ENCODE measurements at regions not wholly inside any gene's neighbourhood (a gene's known extent, or its start where the extent isn't known, plus 50 kb on each side); places are given as distances from the start of the nearest gene placed in this dataset.
"Not testable (repeated sequence)": the region's sequence is repeated elsewhere in the genome, so short reads cannot be mapped to it uniquely, and the experiment has no call there.

GRCh38 chr13:71360041-71360440 lies 507.0 kb downstream of the DACH1 start:
- DNase-seq: no peak
- no peak overlapping the region for H3K4me3 ChIP-seq
- intact Hi-C loops (cut with micrococcal nuclease): no loop called here

GRCh38 chr13:71359641-71360040 lies 507.4 kb downstream of the DACH1 start:
- intact Hi-C loops (cut with micrococcal nuclease): no loop called here
- DNase-seq: no peak
- TF ChIP-seq, protein P1, sequence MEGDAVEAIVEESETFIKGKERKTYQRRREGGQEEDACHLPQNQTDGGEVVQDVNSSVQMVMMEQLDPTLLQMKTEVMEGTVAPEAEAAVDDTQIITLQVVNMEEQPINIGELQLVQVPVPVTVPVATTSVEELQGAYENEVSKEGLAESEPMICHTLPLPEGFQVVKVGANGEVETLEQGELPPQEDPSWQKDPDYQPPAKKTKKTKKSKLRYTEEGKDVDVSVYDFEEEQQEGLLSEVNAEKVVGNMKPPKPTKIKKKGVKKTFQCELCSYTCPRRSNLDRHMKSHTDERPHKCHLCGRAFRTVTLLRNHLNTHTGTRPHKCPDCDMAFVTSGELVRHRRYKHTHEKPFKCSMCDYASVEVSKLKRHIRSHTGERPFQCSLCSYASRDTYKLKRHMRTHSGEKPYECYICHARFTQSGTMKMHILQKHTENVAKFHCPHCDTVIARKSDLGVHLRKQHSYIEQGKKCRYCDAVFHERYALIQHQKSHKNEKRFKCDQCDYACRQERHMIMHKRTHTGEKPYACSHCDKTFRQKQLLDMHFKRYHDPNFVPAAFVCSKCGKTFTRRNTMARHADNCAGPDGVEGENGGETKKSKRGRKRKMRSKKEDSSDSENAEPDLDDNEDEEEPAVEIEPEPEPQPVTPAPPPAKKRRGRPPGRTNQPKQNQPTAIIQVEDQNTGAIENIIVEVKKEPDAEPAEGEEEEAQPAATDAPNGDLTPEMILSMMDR (IDR thresholded peaks at IDR 0.05; ENCODE audit: borderline replicate concordance): no peak

More at GRCh38 chr13:71360041-71360440, 507.0 kb downstream of the DACH1 start:
- Histone ChIP-seq H3K36me3 (no peaks in the 10 kb centered on the region), H3K27ac (replicated peaks) (no peak overlapping the region), H3K9me3 (replicated peaks) (no peaks in the 10 kb centered on the region), H3K27me3 (ENCODE audit: low read depth) (no peaks in the 10 kb centered on the region), H3K4me1 (no peaks in the 10 kb centered on the region)
- TF ChIP-seq, protein P1 (IDR thresholded peaks at IDR 0.05; ENCODE audit: borderline replicate concordance): no peak

GRCh38 chr13:71358218-71358617 lies 508.8 kb downstream of the DACH1 start:
- Histone ChIP-seq H3K4me1 (no peaks in the 10 kb centered on the region), H3K27me3 (ENCODE audit: low read depth) (no peaks in the 10 kb centered on the region), H3K9me3 (replicated peaks) (no peaks in the 10 kb centered on the region), H3K4me3 (no peak overlapping the region), H3K36me3 (no peaks in the 10 kb centered on the region), H3K27ac (replicated peaks) (no peak overlapping the region)
- TF ChIP-seq, protein P1 (IDR thresholded peaks at IDR 0.05; ENCODE audit: borderline replicate concordance): no peak
- DNase-seq: no peak
- intact Hi-C loops (cut with micrococcal nuclease): no loop called here

More at GRCh38 chr13:71359641-71360040, 507.4 kb downstream of the DACH1 start:
- Histone ChIP-seq H3K27ac (replicated peaks) (no peak overlapping the region), H3K27me3 (ENCODE audit: low read depth) (no peaks in the 10 kb centered on the region), H3K4me3 (no peak overlapping the region), H3K4me1 (no peaks in the 10 kb centered on the region), H3K9me3 (replicated peaks) (no peaks in the 10 kb centered on the region), H3K36me3 (no peaks in the 10 kb centered on the region)

DNA sequence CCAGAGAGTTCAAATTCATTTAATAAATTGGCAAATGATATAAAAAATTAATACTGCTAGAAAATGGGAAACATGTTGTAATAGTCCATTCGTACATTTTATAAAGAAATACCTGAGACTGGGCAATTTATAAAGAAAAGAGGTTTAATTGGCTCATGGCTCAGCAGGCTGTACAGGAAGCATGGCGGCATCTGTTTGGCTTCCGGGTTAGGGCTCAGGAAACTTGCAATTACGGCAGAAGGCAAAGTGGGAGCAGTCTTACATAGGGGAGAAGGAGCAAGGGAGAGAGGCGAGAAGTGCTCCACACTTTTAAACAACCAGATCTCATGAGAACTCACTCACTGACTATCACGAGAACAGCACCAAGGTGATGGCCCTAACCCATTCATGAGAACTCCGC lies 512.0 kb downstream of the DACH1 start:
- H3K27me3 ChIP-seq (ENCODE audit: low read depth): no peaks in the 10 kb centered on the region
- TF ChIP-seq, protein P1 (IDR thresholded peaks at IDR 0.05; ENCODE audit: borderline replicate concordance): no peak
- H3K4me3 ChIP-seq: no peak overlapping the region
- no peaks in the 10 kb centered on the region for H3K4me1 ChIP-seq
- intact Hi-C loops (cut with micrococcal nuclease): no loop called here
- H3K36me3 ChIP-seq: no peaks in the 10 kb centered on the region
- no peak overlapping the region for H3K27ac ChIP-seq (replicated peaks)
- no peak for DNase-seq
- no peaks in the 10 kb centered on the region for H3K9me3 ChIP-seq (replicated peaks)

- TF ChIP-seq, protein P1 (IDR thresholded peaks at IDR 0.05; ENCODE audit: borderline replicate concordance): no peak
- no peaks in the 10 kb centered on the region for H3K4me1 ChIP-seq
- H3K27ac ChIP-seq (replicated peaks): no peak overlapping the region
- peaks cover 10% of the 10 kb centered on the region for H3K9me3 ChIP-seq (replicated peaks)
- no peak overlapping the region for H3K4me3 ChIP-seq
- no peak for DNase-seq
- intact Hi-C loops (cut with micrococcal nuclease): no loop called here
- H3K36me3 ChIP-seq: no peaks in the 10 kb centered on the region
- no peaks in the 10 kb centered on the region for H3K27me3 ChIP-seq (ENCODE audit: low read depth)
Observed at GRCh38 chr13:71350886-71351285, 516.1 kb downstream of the DACH1 start.

- H3K4me3 ChIP-seq; intact Hi-C loops (cut with micrococcal nuclease); H3K27ac ChIP-seq (replicated peaks); H3K4me1 ChIP-seq; H3K27me3 ChIP-seq (ENCODE audit: low read depth); DNase-seq; H3K36me3 ChIP-seq: not testable (repeated sequence)
- H3K9me3 ChIP-seq (replicated peaks): peaks cover 17% of the 10 kb centered on the region
Observed at GRCh38 chr13:71345856-71346255, 521.1 kb downstream of the DACH1 start.

Measured in left ventricle myocardium inferior (tissue), 1 donor.